ENCODE measurements at regions not wholly inside any gene's neighbourhood (a gene's known extent, or its start where the extent isn't known, plus 50 kb on each side); places are given as distances from the start of the nearest gene placed in this dataset.

GRCh38 chr2:120455390-120455789, 109.5 kb downstream of the INHBB start:
- no peak for DNase-seq (ENCODE audit: low read depth in 2 of 2)

DNA sequence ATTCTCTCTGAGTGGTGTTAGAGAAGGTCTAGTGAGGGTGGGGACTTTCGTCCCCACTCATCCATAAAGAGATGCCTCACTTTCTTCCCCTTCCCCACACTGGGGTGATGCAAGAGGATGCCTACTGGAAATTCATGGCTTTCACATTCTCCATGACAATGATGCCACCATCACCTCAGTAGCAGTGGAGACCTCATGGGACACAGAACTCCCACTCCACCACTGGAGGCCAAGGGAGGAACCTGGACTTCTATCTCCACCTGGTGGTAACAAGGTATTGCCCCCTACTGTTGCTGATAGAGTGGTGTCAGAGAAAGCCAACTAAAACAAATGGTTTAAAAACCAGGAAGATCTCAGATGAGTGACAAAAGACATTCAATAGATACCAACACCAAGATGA, 110.9 kb downstream of the INHBB start:
- DNase-seq (ENCODE audit: low read depth in 2 of 2) = no peak

GRCh38 chr2:120460511-120460910, 114.6 kb downstream of the INHBB start:
- no peak for DNase-seq (ENCODE audit: low read depth in 2 of 2)

GRCh38 chr2:120461092-120461491, 115.2 kb downstream of the INHBB start:
- DNase-seq (ENCODE audit: low read depth in 2 of 2) = no peak

GRCh38 chr2:120461546-120462537, 115.9 kb downstream of the INHBB start:
- DNase-seq (ENCODE audit: low read depth in 2 of 2) = no peak

DNA sequence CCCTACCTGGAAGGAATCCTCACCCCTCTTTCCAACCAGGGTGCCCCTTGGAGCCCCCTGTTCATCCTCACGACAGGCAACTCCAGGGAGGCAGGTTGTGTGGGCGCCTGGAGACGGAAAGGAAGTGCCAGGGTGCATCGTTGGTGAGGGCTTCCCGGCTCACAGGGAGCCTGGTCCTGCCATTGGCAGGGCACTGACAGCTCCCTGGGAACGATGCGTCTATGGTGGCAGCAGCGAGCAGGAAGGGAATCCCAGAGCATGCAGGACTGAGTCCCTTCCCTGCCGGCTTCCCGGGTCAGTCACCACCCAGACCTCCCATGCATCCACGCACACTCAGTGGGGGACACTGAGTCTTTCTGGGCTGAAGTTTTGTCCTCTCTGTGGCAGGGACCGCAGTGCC, 117.6 kb downstream of the INHBB start:
- DNase-seq (ENCODE audit: low read depth in 2 of 2) = no peak

DNA sequence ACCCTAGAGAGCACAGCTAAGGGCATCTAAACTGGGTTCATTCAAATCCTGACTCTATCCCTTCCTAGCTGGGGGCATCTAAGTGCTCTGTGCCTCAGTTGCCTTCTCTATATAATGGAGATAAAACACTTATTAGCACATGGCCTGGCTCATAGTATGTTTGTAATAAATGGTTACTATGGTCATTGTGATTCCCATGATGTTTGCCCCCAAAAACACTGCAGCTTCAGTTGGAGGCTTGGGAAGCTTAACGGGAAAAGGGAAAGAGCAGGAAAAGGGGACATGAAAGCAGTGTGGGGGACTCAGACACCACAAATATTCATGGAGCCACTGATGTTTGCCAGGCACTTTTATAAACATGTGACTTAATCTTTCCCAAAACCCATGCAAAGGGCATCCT, 118.1 kb downstream of the INHBB start:
- no peak for DNase-seq (ENCODE audit: low read depth in 2 of 2)

DNA sequence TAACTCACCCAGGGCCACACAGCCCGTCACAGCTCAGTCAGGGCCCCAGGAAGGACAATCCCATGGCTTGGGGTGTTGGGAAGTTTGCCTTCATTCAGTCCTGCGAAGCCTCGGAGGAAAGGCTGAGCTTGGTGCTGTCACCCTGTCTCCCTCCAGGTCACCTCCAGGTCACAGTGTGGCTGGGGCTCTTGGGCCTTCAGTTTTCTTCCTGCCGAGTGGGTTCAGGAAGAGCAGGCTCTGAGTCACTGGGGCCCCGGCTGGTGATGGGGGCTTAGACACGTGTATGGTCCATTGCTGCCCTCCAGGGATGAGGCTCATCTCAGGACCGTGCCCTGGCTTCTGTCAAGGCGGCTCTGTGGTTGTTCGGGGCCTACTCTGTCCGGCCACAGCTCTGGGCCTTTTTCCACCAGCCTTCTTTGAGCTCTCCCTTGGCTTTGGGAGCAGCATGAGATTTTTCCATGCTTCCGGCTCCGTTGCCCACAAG, 118.6 kb downstream of the INHBB start:
- no peak for DNase-seq (ENCODE audit: low read depth in 2 of 2)

- DNase-seq (ENCODE audit: low read depth in 2 of 2) = no peak
These were observed 119.2 kb downstream of the INHBB start for GRCh38 chr2:120465012-120465700.

- no peak for DNase-seq (ENCODE audit: low read depth in 2 of 2)
These were observed 119.7 kb downstream of the INHBB start for GRCh38 chr2:120465701-120465988.

GRCh38 chr2:120465989-120466703, 120.2 kb downstream of the INHBB start:
- DNase-seq (ENCODE audit: low read depth in 2 of 2) = no peak

DNA sequence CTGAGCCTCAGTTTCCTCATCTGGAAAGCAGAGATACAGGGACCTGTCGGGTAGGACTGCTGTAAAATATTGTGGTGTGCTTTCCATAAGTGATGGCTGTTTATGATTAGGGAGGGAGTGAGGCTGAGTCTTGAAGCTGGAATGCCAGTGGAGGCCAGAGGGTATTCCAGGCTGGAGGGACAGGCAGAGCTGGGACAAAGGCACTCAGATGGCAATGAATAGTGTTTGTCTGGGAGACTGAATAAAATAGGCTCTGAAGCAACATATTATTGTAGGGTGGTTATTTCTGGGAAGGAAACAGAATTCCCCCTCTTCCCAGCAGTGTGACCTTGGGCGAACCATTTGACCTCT, 120.7 kb downstream of the INHBB start:
- DNase-seq (ENCODE audit: low read depth in 2 of 2) = no peak

DNA sequence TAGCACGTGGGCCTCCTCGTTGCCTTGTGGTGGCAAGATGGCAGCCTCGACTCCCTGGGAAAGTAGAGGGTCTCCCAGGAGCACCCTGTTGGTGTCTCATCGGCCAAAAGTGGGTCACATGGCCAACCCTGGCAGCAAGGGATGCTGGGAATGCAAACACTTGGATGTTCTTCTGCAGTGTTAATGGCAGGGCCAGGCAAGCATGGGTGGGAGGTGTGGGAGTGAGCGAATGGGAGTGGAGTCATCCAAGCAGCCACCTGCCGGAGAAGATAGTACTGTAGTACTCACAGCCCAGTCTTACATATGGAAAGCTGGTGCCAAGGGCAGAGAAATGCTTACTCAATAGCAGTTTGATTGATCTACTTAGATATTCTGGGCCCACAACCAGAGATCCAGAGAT, 122.2 kb downstream of the INHBB start:
- DNase-seq (ENCODE audit: low read depth in 2 of 2) = no peak

DNA sequence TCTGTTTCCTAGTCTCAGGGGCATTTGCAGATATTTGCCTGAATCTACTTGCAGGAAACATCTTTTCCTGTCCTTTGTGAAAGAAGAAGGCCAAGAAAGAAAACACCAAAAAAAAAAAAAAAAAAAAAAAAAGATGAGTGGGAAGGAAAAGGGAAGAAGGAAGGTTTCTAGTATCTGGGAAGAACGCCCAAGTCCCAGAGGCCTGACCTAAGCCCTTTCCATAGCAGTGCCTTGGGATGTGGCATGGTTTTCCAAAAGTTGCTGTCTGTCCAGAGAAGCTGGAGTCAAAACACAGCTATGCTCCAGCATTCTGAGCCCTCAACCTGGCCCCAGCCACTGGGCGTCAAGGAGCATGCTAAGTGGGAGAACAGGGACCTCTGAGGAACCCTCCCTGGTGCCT, 123.5 kb downstream of the INHBB start:
- DNase-seq (ENCODE audit: low read depth in 2 of 2) = no peak

GRCh38 chr2:120470041-120470965, 124.4 kb downstream of the INHBB start:
- DNase-seq (ENCODE audit: low read depth in 2 of 2) = no peak

- DNase-seq (ENCODE audit: low read depth in 2 of 2) = no peak
These were observed 125.2 kb downstream of the INHBB start for GRCh38 chr2:120471166-120471565.

GRCh38 chr2:120472031-120472430, 126.1 kb downstream of the INHBB start:
- no peak for DNase-seq (ENCODE audit: low read depth in 2 of 2)

DNA sequence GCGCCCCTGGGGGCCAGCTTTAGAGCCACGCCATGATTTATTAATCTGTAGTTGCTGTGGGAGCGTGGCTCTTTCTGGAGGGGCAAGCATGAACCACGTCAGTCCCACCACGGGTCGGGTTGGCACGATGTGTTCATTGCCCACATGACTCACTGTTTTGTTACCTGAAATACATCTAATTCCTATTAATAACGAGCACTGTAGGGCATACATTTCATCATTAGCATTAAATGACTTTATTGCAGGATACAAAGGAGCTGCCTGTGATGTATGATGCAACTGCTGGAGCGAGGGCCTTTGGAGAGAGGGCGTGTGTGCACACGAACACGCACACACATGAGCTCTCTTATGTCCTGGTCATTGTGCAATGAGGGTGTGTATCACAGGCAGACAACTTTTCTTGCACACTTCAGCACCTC, 127.0 kb downstream of the INHBB start:
- DNase-seq (ENCODE audit: low read depth in 2 of 2) = no peak

- DNase-seq (ENCODE audit: low read depth in 2 of 2) = no peak
These were observed 127.8 kb downstream of the INHBB start for GRCh38 chr2:120473522-120474271.

- DNase-seq (ENCODE audit: low read depth in 2 of 2) = no peak
These were observed 128.6 kb downstream of the INHBB start for GRCh38 chr2:120474486-120474885.

DNA sequence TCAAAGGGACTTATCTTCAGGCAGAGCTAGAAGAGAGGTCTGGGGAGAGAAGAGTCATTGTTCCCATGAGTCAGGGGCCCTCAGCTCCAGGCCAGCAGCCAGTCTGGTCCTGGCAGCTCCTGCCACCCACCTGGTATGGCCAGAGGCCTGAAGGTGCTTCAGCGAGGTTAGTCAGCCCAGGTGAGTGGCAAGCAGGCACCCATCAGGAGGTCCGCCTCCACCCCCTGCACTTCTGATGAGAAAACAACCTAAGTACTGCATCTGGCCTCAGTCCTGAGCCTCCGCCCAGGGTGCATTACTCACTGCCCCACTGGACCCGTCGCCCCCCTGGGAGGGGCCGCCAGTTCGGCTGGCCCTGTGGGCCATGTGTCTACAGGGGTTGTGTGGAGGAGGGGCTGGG, 130.2 kb downstream of the INHBB start:
- DNase-seq (ENCODE audit: low read depth in 2 of 2) = no peak

Measured in stimulated activated CD8-positive, alpha-beta memory T cell treated with anti-CD3 and anti-CD28 coated beads, Interleukin-7, amount 100 ng/mL, for 1 hour (primary cell).